GDM1 (cell line): ENCODE measurements at regions not wholly inside any gene's neighbourhood (a gene's known extent, or its start where the extent isn't known, plus 50 kb on each side); places are given as distances from the start of the nearest gene placed in this dataset.

ENCODE experiments used
- DNase-seq: peaks from one replicate; lab custom pipeline; 2025; lab: John Stamatoyannopoulos, UW

DNA sequence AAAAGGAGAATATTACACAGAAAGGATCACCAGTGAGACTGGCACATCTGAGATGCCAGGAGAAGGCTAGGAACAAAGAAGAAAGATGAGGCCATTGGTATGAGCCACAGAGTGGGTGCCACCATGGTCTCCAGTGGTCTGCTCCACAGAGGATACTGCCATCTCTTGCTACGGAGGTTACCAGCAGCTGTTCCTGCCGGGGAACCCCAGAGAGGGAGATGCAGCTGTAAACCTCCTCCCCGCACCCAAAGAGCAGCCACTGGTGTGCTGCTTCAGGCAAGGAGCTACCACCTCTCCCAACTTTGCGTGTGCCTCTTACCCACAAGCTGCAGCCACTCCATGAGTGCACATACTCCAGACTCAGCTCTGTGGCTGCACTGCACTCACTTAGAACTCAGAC is 201.5 kb upstream of the RTL1 start:
- no peak for DNase-seq

DNA sequence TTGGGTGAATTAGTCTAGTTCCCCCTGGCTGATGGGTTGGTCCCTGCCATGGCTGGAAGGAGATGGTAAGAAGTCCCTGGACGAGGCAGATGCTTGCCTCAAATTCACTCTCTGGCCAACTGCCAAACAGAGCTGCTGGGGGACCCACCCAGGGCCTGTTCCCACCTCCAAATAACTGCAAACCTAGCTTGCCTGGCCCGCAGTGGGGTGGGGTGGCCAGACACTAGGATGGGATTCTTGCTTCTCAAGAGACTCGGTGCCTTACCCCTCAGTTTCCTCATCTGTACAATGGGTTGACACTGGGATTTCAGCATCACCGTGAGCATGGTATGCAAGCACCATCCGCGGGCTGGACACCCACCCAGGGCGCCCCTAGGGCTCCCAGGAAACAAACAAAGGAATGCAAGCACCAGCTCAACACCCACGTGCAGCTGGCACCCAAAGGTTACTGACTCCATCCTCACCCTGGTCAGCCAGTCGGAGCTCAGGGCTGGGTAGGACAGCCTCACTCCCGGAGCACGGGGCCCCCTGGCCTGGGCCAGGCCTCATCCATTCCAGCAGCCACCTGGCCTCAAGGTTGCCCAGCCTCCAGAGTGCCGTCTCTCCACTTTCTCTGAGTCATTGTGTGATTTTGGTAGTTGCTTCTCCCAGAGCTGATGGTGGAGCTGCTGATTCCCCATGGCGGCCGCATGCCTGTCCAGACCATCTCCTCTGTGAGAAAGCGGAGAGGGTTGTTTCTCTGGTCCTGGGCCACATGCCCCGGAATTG is 205.2 kb upstream of the RTL1 start:
- no peak for DNase-seq

- DNase-seq = no peak
Observed at GRCh38 chr14:101109347-101109638, 205.8 kb upstream of the RTL1 start.

DNA sequence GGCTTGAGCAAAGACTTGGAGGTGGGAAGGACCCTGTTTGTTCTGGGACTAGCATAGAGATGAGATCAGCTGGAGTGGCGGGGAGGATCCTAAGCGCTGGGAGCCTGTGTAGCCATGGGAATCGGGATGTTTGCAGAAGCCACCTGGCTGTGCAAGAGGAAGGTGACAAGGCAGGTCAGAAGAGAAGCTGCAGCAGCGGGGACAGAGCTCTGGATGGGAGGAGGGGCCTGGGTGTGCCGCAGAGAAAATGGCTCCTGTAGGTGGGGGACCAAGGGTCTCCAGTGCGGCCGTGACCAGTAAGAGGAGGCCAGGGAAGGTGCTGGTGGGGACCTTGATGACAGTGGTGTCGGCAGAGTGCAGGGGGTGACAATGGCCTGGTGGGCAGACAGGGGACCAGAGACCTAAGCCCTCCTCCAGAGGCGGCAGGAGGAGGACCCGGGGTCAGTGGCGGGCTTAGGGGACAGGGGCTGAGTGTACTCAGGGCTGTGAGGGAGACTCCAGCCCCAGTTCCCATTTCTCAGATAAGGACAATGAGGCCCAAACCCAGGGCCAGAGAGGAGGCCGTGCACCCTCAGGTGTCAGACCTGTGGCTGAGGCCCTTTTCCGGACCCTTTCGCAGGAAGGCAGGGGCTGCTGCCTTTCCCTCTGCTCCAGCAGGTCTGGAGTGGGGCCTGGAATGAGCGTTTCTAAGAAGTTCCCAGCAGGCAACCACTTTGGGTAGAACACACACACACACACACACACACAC is 206.6 kb upstream of the RTL1 start:
- no peak for DNase-seq

DNA sequence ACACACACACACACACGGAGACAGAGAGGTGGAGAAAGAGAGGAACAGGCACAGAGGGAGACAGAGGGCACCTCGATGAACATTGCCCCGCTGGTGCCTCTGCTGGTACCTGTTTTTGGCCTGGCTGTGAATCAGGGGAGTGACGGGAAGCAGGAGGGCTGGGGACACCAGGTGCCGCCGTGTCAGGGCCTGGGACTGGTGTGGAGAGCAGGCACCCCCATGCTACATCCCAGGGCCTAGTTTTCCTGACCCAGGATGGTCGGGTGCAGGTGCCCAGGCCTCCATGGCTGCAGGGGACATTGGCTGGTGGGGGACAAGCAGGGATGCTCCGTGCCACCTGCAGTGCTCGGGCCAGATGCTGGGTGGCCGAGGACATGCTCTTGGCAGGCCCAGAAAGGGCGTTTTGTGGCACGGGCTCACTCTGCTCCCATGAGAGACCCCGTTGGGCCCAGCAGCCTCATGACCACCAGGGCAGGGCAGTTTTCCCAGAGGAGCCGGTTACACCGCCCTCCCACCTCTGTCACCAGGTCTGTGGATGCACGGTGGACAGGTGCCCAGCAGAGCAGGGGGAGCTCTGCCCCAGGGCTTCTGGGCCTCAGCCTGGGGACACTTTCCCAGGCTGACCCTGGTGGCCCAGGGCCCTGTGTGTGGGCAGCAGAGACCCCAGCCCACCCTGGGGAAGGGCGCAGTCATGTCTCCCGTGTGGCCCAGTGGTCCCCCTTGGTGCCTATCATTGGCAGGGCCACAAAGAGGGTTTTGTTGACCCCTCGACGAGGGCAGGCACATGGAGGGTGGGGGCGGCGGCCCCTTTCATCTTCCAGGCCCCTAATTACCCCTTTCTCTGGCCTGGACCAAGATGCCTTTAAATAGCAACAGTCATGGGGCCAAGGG is 207.5 kb upstream of the RTL1 start:
- no peak for DNase-seq

GRCh38 chr14:101111620-101112290 is 208.2 kb upstream of the RTL1 start:
- DNase-seq = no peak

DNA sequence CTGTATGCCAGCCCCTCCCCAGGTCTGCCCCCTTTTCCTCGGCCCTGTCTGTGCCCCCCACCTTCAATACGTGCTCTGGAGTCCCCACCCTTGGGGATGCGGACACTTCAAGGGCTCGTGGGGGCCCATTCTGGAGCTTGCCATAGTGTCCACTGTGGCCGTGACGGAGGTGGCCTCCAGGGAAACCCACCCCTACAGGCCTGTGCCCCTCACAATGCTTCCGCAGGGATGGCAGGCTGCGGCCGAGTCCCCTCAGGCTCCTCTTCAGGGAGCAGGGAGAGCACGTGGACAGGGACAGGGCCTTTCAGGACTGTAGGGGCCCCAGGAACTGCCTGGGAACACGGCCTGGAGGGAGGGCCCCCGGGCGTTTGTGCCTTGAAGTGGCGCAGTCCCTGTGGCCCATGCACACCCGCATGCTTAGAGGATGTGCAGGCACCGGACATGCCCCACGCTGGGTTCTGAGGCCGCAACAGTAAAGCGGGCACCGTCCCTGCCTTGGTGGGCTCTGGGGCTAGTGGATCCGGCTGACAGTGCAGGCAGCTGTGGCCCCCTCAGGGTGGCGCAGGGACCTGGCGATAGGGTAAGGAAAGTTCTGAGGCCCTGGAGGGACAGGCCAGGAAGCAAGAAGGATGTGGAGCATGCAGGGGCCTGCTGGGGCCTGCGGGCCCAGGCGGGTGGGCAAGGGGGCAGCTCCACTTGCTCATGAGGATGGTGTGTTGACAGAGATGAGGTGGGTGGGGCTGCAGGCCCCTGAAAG is 209.0 kb upstream of the RTL1 start:
- DNase-seq = no peak

DNA sequence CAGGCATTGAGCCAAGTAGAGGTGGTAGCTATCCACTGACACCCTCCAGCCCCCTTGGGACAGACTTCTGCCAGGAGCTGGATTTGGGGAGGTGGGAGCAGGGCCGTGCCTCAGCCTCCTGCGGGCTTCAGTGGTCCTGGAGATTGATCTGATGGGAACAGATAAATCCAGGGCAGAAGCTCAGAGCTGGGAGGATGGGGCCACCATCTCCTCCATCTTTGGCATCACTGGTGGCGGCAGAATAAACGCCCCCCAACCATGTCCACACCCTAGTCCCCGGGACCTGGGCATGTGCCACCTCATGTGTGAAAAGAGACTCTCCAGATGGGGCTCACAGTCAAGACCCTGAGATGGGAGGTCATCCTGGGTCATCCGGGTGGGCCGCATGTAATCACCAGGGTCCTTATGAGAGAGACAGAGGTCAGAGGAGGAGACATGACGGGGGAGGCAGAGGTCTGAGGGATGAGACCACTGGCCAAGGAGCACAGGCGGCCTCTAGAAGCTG is 209.6 kb upstream of the RTL1 start:
- DNase-seq = no peak

GRCh38 chr14:101113835-101114725 is 210.6 kb upstream of the RTL1 start:
- DNase-seq = no peak

- no peak for DNase-seq
Observed at GRCh38 chr14:101114726-101115515, 211.4 kb upstream of the RTL1 start.

- no peak for DNase-seq
Observed at GRCh38 chr14:101115652-101116051, 212.1 kb upstream of the RTL1 start.

GRCh38 chr14:101116065-101116464 is 212.5 kb upstream of the RTL1 start:
- no peak for DNase-seq

GRCh38 chr14:101116486-101117130 is 213.1 kb upstream of the RTL1 start:
- no peak for DNase-seq

- no peak for DNase-seq
Observed at GRCh38 chr14:101117543-101117942, 214.0 kb upstream of the RTL1 start.

DNA sequence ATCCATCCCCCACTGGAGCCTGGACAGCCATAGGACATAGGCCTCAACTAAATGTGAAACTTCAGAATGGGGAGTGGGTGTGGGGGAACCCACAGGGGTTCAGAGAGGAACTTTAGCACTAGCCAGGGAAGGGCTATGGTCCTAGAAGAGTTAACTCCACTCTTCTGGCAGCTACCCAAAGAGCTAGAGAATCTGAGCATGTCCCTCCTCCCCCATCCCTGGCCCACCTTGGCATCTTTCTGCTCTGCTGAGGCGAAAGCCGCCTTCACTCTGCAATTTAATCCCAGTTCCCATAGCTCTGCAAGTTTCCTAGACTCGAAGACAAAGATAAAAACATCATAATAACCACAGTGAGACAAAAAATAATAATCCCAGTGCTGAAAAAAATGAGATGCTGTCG is 214.7 kb upstream of the RTL1 start:
- DNase-seq = no peak

GRCh38 chr14:101118746-101119591 is 215.4 kb upstream of the RTL1 start:
- no peak for DNase-seq

GRCh38 chr14:101119830-101120571 is 216.5 kb upstream of the RTL1 start:
- no peak for DNase-seq
